OCI-LY1 (cell line): ENCODE measurements at regions not wholly inside any gene's neighbourhood (a gene's known extent, or its start where the extent isn't known, plus 50 kb on each side); places are given as distances from the start of the nearest gene placed in this dataset.
"Not testable (repeated sequence)": the region's sequence is repeated elsewhere in the genome, so short reads cannot be mapped to it uniquely, and the experiment has no call there.

ENCODE experiments used
- H2AFZ ChIP-seq: fragments of 200-600 bp; sonication (generic), shearing (Covaris generic); 2 replicates; pipeline ENCODE4 v1.6.0; 2014; ENCODE audit warnings: antibody characterized with exemption, mild to moderate bottlenecking, low read length
- H3F3A ChIP-seq: fragments of 200-600 bp; sonication (generic), shearing (Covaris generic); 2 replicates; pipeline ENCODE4 v1.6.0; 2014; ENCODE audit warnings: mild to moderate bottlenecking, antibody characterized with exemption, low read length, moderate library complexity; ENCODE audit not compliant: insufficient read depth
- H3K27ac ChIP-seq: fragments of 200-600 bp; sonication (generic); 2 replicates; pipeline ENCODE4 v1.5.1; 2014; ENCODE audit warnings: low read length, mixed run types, mild to moderate bottlenecking, low read depth; ENCODE audit not compliant: poor library complexity, severe bottlenecking
- H3K27me3 ChIP-seq: fragments of 200-600 bp; sonication (generic); 2 replicates; pipeline ENCODE4 v1.6.0; 2014; ENCODE audit warnings: antibody characterized with exemption, mild to moderate bottlenecking, low read length, moderate library complexity; ENCODE audit not compliant: insufficient read depth
- H3K36me3 ChIP-seq: fragments of 200-600 bp; sonication (generic); 2 replicates; pipeline ENCODE4 v1.6.1; 2014; ENCODE audit warnings: mild to moderate bottlenecking, antibody characterized with exemption, low read length, moderate library complexity, mixed read lengths; ENCODE audit not compliant: insufficient read depth
- H3K4me1 ChIP-seq: fragments of 200-600 bp; sonication (generic); 2 replicates; pipeline ENCODE4 v1.5.1; 2014; ENCODE audit warnings: mild to moderate bottlenecking, low read length, moderate library complexity; ENCODE audit not compliant: insufficient read depth, severe bottlenecking
- H3K4me2 ChIP-seq: fragments of 200-600 bp; sonication (generic), shearing (Covaris generic); 2 replicates; pipeline ENCODE4 v1.6.1; 2014; ENCODE audit warnings: low read length
- H3K4me3 ChIP-seq: fragments of 200-600 bp; sonication (generic); 2 replicates; pipeline ENCODE4 v1.5.1; 2014; ENCODE audit warnings: low read length, low read depth, mild to moderate bottlenecking, mixed read lengths; ENCODE audit not compliant: poor library complexity, severe bottlenecking
- H3K79me2 ChIP-seq: fragments of 200-600 bp; shearing (Covaris generic); 2 replicates; pipeline ENCODE4 v1.6.1; 2016; ENCODE audit warnings: mixed run types, low read length, mixed read lengths; ENCODE audit not compliant: insufficient read depth
- H3K9ac ChIP-seq: fragments of 200-600 bp; sonication (generic), shearing (Covaris generic); 2 replicates; pipeline ENCODE4 v1.6.1; 2014; ENCODE audit warnings: mild to moderate bottlenecking, low read length, mixed read lengths
- H3K9me2 ChIP-seq: fragments of 200-600 bp; sonication (generic), shearing (Covaris generic); 2 replicates; pipeline ENCODE4 v1.6.1; 2014; ENCODE audit warnings: low read depth, mild to moderate bottlenecking, low read length, mixed read lengths
- H3K9me3 ChIP-seq: fragments of 200-600 bp; shearing (Covaris generic); 2 replicates; pipeline ENCODE4 v1.6.1; 2014; ENCODE audit warnings: low read length, mixed read lengths
- H4K20me1 ChIP-seq: fragments of 200-600 bp; sonication (generic), shearing (Covaris generic); 2 replicates; pipeline ENCODE4 v1.6.0; 2016; ENCODE audit warnings: mild to moderate bottlenecking, low read length; ENCODE audit not compliant: insufficient read depth
- CTCF ChIP-seq: fragments of 200-600 bp; sonication (generic), shearing (Covaris generic); IDR thresholded peaks from 2 replicates; pipeline ENCODE4 v1.5.1; 2017; ENCODE audit warnings: mild to moderate bottlenecking, antibody characterized with exemption, low read length, moderate library complexity, mixed read lengths
- EZH2 ChIP-seq: fragments of 200-600 bp; sonication (generic), shearing (Covaris generic); IDR thresholded peaks from 2 replicates; pipeline ENCODE4 v1.8.0; 2017; ENCODE audit warnings: borderline replicate concordance, mixed run types, mild to moderate bottlenecking, antibody characterized with exemption, low read length, moderate library complexity, mixed read lengths

- Histone ChIP-seq H3K27me3 (no peaks in the 10 kb centered on the region), H3K36me3 (no peaks in the 10 kb centered on the region), H3K4me2 (no peak overlapping the region), H2AFZ (no peak overlapping the region), H3K27ac (no peak overlapping the region), H3K79me2 (no peaks in the 10 kb centered on the region), H3K9me3 (no peaks in the 10 kb centered on the region), H3K9ac (no peak overlapping the region), H3K4me3 (no peak overlapping the region), H4K20me1 (no peaks in the 10 kb centered on the region), H3K9me2 (no peaks in the 10 kb centered on the region), H3F3A (no peaks in the 10 kb centered on the region), H3K4me1 (no peaks in the 10 kb centered on the region)
- TF ChIP-seq EZH2: no peak
- TF ChIP-seq CTCF: no peak
Observed at GRCh38 chr4:135411251-135411650, 1209.7 kb upstream of the PABPC4L start.

- H3K4me3 ChIP-seq, H3K27me3 ChIP-seq, H3K79me2 ChIP-seq, H3K9me2 ChIP-seq, H3K9ac ChIP-seq, H3K4me2 ChIP-seq, H3K9me3 ChIP-seq, H2AFZ ChIP-seq, H3K4me1 ChIP-seq, H3F3A ChIP-seq, H3K36me3 ChIP-seq, H3K27ac ChIP-seq, H4K20me1 ChIP-seq: not testable (repeated sequence)
Observed at GRCh38 chr4:135409261-135409660, 1207.7 kb upstream of the PABPC4L start.

GRCh38 chr4:135408109-135408508 lies 1206.5 kb upstream of the PABPC4L start:
- no peaks in the 10 kb centered on the region for H3K4me1 ChIP-seq
- H3K9me3 ChIP-seq: no peaks in the 10 kb centered on the region
- H3F3A ChIP-seq: no peaks in the 10 kb centered on the region
- H2AFZ ChIP-seq: no peak overlapping the region
- H3K9ac ChIP-seq: no peak overlapping the region
- no peak for TF ChIP-seq CTCF
- no peak for TF ChIP-seq EZH2
- H3K4me3 ChIP-seq: no peak overlapping the region
- no peak overlapping the region for H3K27ac ChIP-seq
- no peak overlapping the region for H3K4me2 ChIP-seq
- no peaks in the 10 kb centered on the region for H3K36me3 ChIP-seq
- H3K27me3 ChIP-seq: no peaks in the 10 kb centered on the region
- H3K9me2 ChIP-seq: no peaks in the 10 kb centered on the region
- H4K20me1 ChIP-seq: no peaks in the 10 kb centered on the region
- no peaks in the 10 kb centered on the region for H3K79me2 ChIP-seq

- H3K4me3 ChIP-seq, H3K27ac ChIP-seq, H3K9me3 ChIP-seq, H3K9ac ChIP-seq, H3K36me3 ChIP-seq, H4K20me1 ChIP-seq, H3K4me1 ChIP-seq, H3F3A ChIP-seq, H3K4me2 ChIP-seq, H2AFZ ChIP-seq, H3K79me2 ChIP-seq, H3K9me2 ChIP-seq, H3K27me3 ChIP-seq: not testable (repeated sequence)
Observed at GRCh38 chr4:135406597-135406996, 1205.0 kb upstream of the PABPC4L start.
